ENCODE measurements at regions not wholly inside any gene's neighbourhood (a gene's known extent, or its start where the extent isn't known, plus 50 kb on each side); places are given as distances from the start of the nearest gene placed in this dataset.

DNA sequence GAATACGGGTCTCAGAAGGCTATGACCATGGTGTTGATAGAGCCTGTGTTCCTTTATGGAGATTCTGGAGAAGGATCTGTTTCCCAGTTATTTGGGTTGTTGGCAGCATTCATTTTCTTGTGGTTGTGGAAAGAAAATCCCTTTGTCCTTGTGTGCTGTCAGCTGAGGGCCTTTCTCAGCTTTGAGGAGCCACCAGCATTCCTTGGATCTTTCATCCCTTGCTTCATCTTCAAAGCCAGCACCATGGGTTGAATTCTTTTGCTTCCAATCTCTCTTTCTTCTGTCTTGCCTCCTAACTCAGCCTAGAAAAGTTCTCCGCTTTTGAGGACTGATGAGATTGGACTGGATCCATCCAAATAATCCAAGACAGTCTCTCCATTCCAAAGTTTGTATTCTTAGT, 103.2 kb upstream of the MMADHC start:
- no peak for TF ChIP-seq POLR2AphosphoS5 (IDR thresholded peaks at IDR 0.05; ENCODE audit: low read depth, low read length)
- TF ChIP-seq, protein P1, sequence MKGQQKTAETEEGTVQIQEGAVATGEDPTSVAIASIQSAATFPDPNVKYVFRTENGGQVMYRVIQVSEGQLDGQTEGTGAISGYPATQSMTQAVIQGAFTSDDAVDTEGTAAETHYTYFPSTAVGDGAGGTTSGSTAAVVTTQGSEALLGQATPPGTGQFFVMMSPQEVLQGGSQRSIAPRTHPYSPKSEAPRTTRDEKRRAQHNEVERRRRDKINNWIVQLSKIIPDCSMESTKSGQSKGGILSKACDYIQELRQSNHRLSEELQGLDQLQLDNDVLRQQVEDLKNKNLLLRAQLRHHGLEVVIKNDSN (IDR thresholded peaks at IDR 0.05; ENCODE audit: borderline replicate concordance, low read depth): no peak
- no peak for TF ChIP-seq CHD2 (IDR thresholded peaks at IDR 0.05; ENCODE audit: low read length, partially characterized antibody)
- TF ChIP-seq SIN3A (IDR thresholded peaks at IDR 0.05; ENCODE audit: borderline replicate concordance, low read depth, low read length): no peak
- no peak for TF ChIP-seq YY1 (IDR thresholded peaks at IDR 0.05; ENCODE audit: low read depth)
- TF ChIP-seq, protein P2, sequence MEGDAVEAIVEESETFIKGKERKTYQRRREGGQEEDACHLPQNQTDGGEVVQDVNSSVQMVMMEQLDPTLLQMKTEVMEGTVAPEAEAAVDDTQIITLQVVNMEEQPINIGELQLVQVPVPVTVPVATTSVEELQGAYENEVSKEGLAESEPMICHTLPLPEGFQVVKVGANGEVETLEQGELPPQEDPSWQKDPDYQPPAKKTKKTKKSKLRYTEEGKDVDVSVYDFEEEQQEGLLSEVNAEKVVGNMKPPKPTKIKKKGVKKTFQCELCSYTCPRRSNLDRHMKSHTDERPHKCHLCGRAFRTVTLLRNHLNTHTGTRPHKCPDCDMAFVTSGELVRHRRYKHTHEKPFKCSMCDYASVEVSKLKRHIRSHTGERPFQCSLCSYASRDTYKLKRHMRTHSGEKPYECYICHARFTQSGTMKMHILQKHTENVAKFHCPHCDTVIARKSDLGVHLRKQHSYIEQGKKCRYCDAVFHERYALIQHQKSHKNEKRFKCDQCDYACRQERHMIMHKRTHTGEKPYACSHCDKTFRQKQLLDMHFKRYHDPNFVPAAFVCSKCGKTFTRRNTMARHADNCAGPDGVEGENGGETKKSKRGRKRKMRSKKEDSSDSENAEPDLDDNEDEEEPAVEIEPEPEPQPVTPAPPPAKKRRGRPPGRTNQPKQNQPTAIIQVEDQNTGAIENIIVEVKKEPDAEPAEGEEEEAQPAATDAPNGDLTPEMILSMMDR (IDR thresholded peaks at IDR 0.05): no peak
- TF ChIP-seq RAD21 (IDR thresholded peaks at IDR 0.05; ENCODE audit: low read length): no peak
- no peak for TF ChIP-seq EZH2phosphoT487 (IDR thresholded peaks at IDR 0.05; ENCODE audit: borderline replicate concordance, low read depth)
